GM21390 (cell line): ENCODE measurements at regions not wholly inside any gene's neighbourhood (a gene's known extent, or its start where the extent isn't known, plus 50 kb on each side); places are given as distances from the start of the nearest gene placed in this dataset.
"Not testable (repeated sequence)": the region's sequence is repeated elsewhere in the genome, so short reads cannot be mapped to it uniquely, and the experiment has no call there.

Source experiments
- ATAC-seq: cut with Tn5 transposase; IDR thresholded peaks from one replicate; pipeline ENCODE4 v1.9.1; 2021; ENCODE audit not compliant: unreplicated experiment

DNA sequence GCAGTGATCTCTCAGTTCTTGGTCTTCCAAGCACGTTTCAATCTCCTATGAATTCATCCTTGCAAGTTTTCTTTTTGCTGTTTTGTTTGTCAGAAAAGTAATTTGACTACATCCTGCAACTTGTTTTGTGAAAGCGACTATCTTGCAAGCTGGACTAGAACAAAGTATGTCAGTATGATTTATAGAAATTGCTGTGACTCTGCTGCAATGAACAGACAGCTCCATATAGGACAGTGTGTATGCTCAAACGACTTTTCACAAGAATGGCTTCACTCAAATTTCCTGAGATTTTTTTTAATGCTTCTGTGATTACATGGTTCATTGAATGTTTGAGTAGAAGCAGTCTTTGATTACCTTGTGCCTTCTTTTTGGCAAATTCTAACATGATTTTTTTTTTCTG is 123.5 kb upstream of the TRHDE start:
- no peak for ATAC-seq

DNA sequence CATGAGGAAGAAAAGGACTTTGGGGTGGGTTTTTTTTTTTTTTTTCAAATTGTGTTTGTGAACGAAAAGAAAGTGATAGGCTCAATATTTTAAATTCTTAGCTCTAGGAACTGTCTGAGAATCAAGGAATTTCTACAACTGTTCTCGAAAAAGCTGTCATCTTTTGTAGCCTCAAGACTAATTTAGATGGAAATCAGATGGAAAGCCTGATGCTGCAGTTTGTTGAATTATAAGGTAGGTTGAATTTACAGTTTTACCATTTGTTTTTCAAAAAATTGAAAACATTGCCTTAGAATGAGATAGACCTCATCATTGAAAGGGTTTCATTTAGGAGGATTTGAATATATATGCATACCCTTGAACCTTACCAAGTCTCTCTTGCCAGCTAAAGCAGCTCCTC is 109.3 kb upstream of the TRHDE start:
- ATAC-seq = no peak

DNA sequence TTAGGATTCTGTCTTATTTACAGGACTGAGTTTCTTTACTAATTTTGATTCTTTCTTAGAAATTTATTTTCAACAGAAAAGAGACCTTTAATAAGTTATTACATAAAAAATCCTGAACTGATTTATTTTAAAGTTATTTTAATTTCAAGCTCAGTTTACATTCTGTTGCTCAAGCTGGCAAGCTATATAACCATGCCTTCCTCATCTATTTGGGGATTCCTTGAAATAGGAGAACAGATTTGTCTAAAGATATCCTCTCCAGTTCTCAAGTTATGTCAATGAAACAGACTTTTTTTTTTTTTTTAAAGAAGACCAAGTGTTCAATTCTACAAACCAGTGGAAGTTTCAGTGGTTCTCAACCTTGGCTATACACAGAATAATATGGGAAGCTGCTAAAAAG is 103.3 kb upstream of the TRHDE start:
- no peak for ATAC-seq

DNA sequence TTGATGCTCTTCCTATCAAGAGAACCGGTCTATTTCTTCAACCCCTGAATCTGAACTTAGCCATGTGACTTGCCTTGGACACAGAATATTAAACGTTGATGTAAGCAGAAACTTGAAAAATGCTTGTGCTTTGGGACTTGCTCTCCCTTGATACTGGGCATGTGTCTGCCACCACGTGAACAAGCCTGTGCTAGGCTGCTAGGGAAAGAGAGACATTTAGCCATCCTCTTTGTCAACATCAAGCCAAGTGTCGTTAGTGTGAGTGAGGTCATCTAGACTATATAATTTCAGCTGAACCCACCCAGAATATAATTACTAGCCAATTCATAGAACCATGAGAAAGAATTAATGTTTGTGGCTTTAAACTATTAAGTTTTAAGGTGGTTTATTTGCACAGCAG is 98.2 kb upstream of the TRHDE start:
- ATAC-seq = no peak

DNA sequence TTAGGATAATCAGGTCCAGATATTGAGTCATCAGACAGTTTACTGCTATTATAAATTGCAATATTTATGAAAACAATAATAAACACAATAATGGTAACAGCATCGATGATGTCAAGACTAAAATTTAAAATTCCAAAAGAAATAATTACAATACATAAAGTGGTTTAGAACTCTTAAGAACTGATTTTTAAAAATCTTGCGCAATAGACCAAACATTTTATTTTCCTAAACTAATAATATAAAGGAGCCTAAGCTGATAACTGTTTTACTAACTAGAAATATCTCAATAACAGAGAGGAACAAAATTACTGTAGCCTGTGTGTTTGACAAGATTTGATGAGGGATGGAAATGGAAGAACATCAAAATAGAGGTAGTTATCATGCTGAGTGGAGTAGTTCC is 93.9 kb upstream of the TRHDE start:
- ATAC-seq = no peak

DNA sequence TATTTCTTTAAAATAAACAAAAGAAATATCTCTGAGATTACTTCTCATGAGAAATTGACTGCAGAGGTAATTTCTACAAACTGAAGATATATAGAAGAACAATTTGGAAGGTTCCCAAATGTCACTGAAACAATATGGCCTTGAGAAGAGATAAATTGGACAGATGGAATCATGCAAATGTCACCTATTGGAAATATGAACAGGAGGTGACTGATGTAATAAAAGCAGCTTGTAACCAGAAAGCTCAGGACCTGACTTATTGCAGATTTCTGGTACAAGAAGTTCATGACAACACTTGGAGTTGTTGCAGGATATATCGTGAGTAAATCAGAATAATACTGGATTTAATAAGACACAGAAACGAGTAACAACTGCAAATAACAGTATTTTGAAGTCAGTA is 93.3 kb upstream of the TRHDE start:
- ATAC-seq = no peak

DNA sequence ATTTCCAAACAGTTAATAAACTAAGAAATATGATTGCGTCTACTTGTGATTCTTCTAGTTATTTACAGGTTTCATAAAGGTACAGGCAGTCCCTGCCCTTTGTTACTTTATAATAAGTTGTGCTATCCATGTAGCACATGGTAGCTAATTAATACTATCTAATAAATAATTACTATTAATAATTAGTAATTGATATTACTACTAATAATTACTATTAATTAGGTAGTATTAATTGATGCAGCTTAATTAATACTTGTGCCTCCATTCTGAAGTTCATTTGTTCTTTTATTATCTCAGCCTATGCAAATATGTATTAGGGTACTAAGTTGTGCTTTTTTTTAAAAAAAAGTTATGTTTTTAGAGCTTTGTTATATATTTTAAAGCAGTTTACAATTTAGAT is 92.3 kb upstream of the TRHDE start:
- ATAC-seq = no peak

DNA sequence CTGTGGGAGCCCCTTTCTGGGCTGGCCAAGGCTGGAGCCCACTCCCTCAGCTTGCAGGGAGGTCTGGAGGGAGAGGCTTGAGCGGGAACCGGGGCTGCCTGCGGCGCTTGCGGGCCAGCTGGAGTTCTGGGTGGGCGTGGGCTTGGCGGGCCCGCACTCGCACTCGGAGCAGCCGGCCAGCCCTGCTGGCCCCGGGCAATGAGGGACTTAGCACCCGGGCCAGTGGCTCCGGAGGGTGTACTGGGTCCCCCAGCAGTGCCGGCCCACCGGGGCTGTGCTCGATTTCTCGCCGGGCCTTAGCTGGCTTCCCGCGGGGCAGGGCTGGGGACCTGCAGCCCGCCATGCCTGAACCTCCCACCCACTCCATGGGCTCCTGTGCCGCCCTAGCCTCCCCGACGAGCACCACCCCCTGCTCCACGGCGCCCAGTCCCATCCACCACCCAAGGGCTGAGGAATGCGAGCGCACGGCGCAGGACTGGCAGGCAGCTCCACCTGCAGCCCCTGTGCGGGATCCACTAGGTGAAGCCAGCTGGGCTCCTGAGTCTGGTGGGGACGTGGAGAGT is 87.1 kb upstream of the TRHDE start:
- ATAC-seq = not testable (repeated sequence)

DNA sequence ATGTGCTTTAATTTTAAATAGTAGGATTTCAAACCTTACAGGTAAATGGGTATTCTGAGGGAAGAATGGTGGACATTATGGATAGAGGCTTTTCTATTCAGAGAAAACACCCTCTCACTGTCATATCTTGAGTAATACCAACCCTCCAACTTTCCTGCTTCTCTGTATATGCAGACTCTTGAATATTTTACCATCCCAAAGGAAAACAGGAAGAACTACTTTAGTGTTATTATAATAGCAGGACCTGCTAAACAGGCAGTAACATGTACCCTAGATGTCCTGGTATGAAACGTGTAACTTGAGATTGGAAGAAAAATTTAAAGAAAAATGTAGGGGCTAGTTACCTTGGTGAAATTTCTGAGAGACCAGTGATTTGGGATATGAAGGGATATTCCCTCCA is 82.9 kb upstream of the TRHDE start:
- no peak for ATAC-seq

DNA sequence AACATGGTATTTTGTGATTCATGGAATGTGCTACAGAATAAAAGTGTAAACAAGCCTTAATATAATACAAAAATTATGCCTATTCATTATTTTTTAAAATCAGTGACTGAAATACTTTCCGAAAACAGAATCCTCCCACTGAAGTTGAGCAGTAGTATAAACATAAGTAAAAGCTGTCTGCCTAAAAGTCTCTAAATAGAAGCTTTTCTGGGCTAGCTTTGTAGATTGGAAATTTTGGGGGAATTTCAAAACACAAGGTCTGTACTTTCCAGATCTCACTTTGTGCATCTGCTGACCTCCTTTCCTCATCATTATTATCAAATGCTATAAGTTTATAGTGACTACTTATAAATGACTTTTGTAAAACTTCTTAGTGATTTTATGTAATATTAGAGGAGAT is 80.4 kb upstream of the TRHDE start:
- ATAC-seq = no peak

DNA sequence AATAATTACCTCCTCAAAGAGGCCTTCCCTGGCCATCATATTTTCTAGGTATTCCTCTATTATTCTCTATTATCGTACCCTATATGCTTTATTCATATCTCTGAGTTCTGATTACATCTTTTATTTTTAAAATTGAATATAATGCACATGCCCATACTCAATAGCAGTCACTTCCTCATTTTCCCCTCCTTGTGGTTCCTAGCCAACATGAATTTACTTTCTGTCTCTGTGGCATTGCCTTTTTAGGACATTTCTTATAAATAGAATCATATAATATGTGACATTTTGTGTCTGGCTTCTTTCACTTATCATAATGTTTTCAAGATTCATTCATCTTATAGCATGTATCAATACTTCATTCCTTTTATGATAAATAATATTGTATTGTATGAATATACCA is 74.4 kb upstream of the TRHDE start:
- ATAC-seq = no peak

DNA sequence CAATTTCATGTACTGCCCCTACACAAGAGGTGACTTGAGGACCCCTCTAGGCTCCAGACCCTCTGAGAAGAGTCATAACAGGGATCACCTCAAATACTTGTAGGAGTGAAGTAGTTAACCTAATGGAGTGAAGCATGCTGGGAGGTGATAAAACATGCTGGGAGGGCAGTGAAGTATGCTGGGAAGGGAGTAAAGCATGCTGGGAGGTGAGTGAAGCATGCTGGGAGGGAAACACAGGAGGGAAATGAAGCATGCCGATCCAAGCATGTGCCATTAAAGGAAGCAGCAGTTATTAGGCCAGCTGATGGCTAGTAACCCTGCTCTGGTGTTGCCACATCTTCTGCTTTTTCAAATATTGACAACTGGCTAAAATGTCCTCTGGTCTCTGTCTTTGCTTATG is 70.7 kb upstream of the TRHDE start:
- ATAC-seq = no peak

DNA sequence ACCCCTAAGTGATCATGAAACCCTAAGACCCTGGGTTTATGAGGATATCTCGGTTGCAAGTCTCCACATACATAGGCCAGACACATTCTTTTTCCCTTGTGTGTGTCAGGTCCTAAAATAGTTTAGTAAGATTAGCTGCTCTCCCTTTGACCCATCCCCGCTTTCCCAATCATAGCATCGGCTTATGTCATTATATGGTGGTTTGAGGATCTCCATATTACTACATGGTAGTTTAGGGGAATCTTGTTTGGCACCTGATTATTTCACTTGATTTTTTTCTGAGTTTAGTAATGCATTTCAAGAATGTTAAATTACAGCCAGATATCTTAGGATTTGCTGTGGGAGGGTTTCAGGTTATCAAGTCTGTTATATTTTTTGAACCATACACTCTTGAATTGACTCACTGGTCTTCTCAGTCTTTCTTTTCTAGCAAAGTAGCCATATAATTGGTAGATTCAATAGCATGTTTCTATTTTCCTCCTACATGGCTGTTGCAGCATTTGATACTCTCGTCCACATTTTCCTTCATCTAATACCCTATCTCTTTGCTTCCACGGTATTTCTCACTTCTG is 68.3 kb upstream of the TRHDE start:
- ATAC-seq = no peak

DNA sequence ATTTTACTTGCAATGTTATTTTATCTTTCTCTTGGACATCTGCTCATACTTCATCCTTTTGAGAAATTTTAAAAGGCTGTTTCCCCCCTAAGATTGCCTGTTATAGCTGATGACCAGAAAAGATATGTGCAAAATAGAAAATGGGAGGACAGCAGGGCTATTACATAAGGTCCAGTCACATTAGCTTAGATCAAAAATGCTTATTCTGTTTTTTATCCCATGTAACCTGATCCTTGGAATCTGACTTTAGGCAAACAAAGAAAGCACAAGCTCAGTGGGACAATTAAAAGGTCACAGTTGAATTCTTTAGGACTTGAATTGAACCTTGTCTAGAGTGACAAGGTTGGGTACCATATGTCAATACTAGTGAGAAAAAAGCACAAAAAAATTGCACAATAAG is 65.1 kb upstream of the TRHDE start:
- ATAC-seq = no peak

DNA sequence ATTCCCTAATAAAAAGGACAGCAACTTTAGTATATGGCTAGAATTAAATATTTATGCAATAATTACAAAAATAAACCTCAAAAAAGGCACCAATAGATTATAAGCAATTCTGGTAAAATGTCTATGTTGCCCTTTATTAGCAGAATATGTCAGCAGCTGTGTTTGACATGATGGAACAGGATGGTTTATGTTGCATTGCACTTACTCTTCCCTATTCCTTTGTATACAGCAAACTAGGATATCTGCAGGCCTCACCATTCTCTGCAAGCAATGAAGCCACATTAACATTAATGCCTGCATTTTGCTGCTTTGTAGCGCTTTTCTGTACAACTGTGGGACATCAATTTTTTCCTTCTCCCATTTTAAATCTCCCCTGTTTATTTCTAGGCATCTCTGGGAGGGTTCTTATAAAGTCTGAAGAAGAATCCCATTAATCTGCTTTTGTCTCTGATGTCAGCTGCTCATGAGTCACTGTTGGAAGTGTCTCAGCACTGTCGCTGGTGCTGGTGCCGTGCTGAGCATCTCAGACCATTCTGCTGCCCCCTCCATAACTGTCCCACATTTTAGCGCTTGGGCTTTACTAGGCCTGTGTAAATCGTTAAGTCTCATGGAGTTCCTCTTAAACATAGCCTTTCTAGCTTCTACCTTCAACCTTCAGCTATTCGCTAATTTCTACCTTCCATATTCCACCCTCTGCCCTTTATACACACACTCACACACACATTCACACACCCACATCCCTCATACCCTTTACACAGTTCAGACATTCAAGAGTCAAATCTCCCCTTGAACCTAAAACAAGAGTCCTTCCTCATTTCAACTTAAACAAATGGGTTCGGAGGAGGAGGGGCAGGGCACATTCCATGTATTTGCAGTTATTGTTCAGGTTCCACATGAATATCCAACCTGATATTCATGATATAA is 64.4 kb upstream of the TRHDE start:
- no peak for ATAC-seq

DNA sequence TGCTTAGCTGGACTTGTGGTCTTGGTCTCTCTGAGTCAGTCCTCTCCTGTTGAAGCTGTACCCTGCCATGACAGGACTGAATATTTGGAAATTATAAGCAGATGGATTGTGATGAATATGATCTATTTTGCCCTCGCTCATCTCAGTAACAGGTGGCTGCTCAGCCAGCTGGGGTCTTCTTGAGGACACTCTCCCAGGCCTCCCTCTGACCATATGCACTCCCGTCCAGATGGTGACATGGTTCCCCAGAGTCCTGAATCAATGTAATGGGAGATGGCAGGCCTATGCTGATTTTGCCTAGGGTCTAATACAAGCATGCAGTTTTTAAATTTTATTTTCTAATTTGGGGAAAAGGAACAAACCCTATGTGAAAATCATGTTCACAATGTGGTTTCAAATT is 63.1 kb upstream of the TRHDE start:
- ATAC-seq = no peak

DNA sequence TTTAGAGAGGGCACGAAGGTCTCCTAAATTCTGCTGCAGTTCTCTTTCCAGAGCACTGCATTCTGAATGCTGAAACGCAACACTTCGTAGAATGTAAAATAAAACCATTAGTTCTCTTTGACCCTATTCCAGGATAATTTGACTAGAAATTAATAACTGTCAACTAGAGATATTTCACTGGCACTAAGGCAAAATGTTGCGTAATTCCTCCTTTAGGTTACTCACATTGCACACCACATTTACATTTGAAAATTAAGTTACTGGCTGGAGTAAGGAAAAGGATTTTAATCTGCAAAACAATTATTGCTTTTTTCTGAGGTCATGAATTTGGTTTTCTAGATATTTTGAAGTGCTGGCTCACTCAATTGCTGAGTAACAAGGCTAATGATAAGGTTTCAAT is 58.0 kb upstream of the TRHDE start:
- ATAC-seq = no peak

DNA sequence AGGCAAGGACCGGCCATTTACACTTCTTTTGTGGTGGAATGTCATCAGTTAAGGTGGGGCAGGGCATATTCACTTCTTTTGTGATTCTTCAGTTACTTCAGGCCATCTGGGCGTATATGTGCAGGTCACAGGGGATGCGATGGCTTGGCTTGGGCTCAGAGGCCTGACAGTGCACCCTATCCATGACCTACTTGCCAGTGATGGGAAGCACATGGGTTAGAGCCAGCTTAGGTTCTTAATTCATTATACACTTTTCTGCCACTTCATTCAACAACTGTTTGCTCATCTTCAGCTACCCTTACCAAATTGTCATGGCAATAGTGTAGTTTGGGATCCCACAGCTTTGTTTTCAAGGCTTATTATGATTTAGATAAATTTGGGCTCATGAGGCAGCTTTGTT is 56.9 kb upstream of the TRHDE start:
- not testable (repeated sequence) for ATAC-seq

DNA sequence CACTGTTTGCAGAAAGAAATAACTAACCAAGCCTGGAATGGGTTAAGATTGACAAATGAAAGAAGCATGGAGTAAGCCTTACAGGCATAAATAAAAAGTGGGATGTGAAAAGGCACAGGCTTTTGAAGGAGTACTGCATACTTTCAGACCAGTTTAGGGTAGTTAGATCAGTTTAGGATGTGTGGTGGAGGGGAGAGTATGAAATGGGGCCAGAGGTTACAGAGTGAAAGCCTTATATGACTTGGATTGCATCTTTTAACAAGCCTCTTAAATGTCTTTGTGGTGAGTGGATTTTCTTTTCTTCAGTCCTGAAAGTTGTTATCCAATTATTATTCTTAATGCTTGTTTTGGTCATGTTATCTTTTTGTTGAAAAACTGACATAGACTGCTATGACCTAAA is 52.2 kb upstream of the TRHDE start:
- ATAC-seq = no peak
